Lung (tissue), 11 donors: ENCODE measurements at regions not wholly inside any gene's neighbourhood (a gene's known extent, or its start where the extent isn't known, plus 50 kb on each side); places are given as distances from the start of the nearest gene placed in this dataset.

Experiments used
- ATAC-seq: fragments of 200-7000 bp; cut with Tn5 transposase; one replicate; pipeline ENCODE4 v1.9.1; 2020; ENCODE audit warnings: moderate number of reproducible peaks; ENCODE audit not compliant: insufficient read depth, low FRiP score
- DNase-seq, 3 donors: peaks; one replicate each; pipeline ENCODE4 v3.0.0-alpha.2; 2013 to 2017
- H3K27ac ChIP-seq, 2 donors: one replicate each; pipeline ENCODE4 v1.5.1; 2013; ENCODE audit warnings: mild to moderate bottlenecking in 2 of 2, moderate library complexity in 2 of 2, control low read depth in 1 of 2, inconsistent platforms in 1 of 2, low read depth in 1 of 2, low read length in 1 of 2
- H3K27me3 ChIP-seq, 3 donors: one replicate each; pipeline ENCODE4 v1.5.1; 2013; ENCODE audit warnings: low read length in 2 of 3; ENCODE audit not compliant: control insufficient read depth in 3 of 3, insufficient read depth in 3 of 3
- H3K36me3 ChIP-seq, 4 donors: one replicate each; pipeline ENCODE4 v1.5.1; 2013; ENCODE audit warnings: low read length in 4 of 4, mild to moderate bottlenecking in 1 of 4, moderate library complexity in 1 of 4; ENCODE audit not compliant: control insufficient read depth in 4 of 4, insufficient read depth in 4 of 4
- H3K4me1 ChIP-seq, 5 donors: one replicate each; pipeline ENCODE4 v1.5.1; 2013; ENCODE audit warnings: low read length in 5 of 5, mild to moderate bottlenecking in 2 of 5, moderate library complexity in 1 of 5; ENCODE audit not compliant: control insufficient read depth in 5 of 5, insufficient read depth in 5 of 5
- H3K4me3 ChIP-seq: one replicate; pipeline ENCODE4 v1.5.1; 2013; ENCODE audit warnings: mild to moderate bottlenecking, control low read depth, moderate library complexity
- H3K9ac ChIP-seq, 2 donors: one replicate each; pipeline ENCODE4 v1.5.1; 2013; ENCODE audit warnings: low read length in 2 of 2, control low read depth in 1 of 2; ENCODE audit not compliant: insufficient read depth in 1 of 2
- H3K9me3 ChIP-seq, 4 donors: one replicate each; pipeline ENCODE4 v1.5.1; 2013; ENCODE audit warnings: low read length in 3 of 4, mild to moderate bottlenecking in 1 of 4, moderate library complexity in 1 of 4; ENCODE audit not compliant: control insufficient read depth in 4 of 4, insufficient read depth in 3 of 4
- CTCF ChIP-seq: IDR thresholded peaks from 2 replicates; pipeline ENCODE4 v1.5.1; 2012; ENCODE audit warnings: mild to moderate bottlenecking; ENCODE audit errors: control extremely low read depth, extremely low read depth
- WGBS, 2 donors: extraction: QIAGEN DNeasy Blood & Tissue Kit; methylation state at CpG; one replicate each; pipeline ENCODE4 v1.1.7; 2013; 5-methylcytosine and 5-hydroxymethylcytosine counted together
- donor health status: control.
- donor health status: control.
- donor health status: Bipolar disorder and iron deficiency.
- donor health status: healthy.
- donor health status: DM: yes; HTN: yes; CAD: no.

GRCh38 chr5:61915646-61916045 is 390.4 kb upstream of the KIF2A start:
- peaks cover 0 to 7% (median 0%) of the 10 kb centered on the region in 5 donors for H3K4me1 ChIP-seq

GRCh38 chr5:61916621-61917620 is 389.1 kb upstream of the KIF2A start:
- peaks cover 0 to 7% (median 0%) of the 10 kb centered on the region in 5 donors for H3K4me1 ChIP-seq
- H3K9ac ChIP-seq = no peak overlapping the region
- DNase-seq = no peak
- WGBS, 2 donors = 88 to 95% methylated on average over 4 of the region's 4 CpGs
- H3K4me3 ChIP-seq = no peak overlapping the region
- no peak overlapping the region for H3K27ac ChIP-seq
- TF ChIP-seq CTCF = no peak
- no peaks in the 10 kb centered on the region for H3K36me3 ChIP-seq
- ATAC-seq = peak; percentile 47
- H3K27me3 ChIP-seq = no peaks in the 10 kb centered on the region
- peaks cover 0 to 8% (median 4%) of the 10 kb centered on the region in 4 donors for H3K9me3 ChIP-seq

More at GRCh38 chr5:61915646-61916045, 390.4 kb upstream of the KIF2A start:
- Histone ChIP-seq H3K9ac (no peak overlapping the region), H3K9me3 (peaks cover 0 to 8% (median 4%) of the 10 kb centered on the region in 4 donors), H3K36me3 (no peaks in the 10 kb centered on the region), H3K27ac (no peak overlapping the region), H3K27me3 (no peaks in the 10 kb centered on the region), H3K4me3 (no peak overlapping the region)
- WGBS, 2 donors = 68 to 78% methylated on average over 4 of the region's 4 CpGs
- ATAC-seq = no peak
- TF ChIP-seq CTCF = no peak
- no peak for DNase-seq

- Histone ChIP-seq H3K9ac (no peak overlapping the region), H3K9me3 (no peaks in the 10 kb centered on the region), H3K27me3 (no peaks in the 10 kb centered on the region), H3K36me3 (no peaks in the 10 kb centered on the region), H3K27ac (no peak overlapping the region), H3K4me3 (no peak overlapping the region), H3K4me1 (peaks cover 0 to 7% (median 0%) of the 10 kb centered on the region in 5 donors)
- DNase-seq = no peak
- TF ChIP-seq CTCF = no peak
- 68 to 84% methylated on average over 2 of the region's 2 CpGs for WGBS, 2 donors
- no peak for ATAC-seq
Observed at GRCh38 chr5:61918611-61919010, 387.4 kb upstream of the KIF2A start.
